Mesothelial cell of epicardium (in vitro differentiated cells): ENCODE measurements at regions not wholly inside any gene's neighbourhood (a gene's known extent, or its start where the extent isn't known, plus 50 kb on each side); places are given as distances from the start of the nearest gene placed in this dataset.
"Not testable (repeated sequence)": the region's sequence is repeated elsewhere in the genome, so short reads cannot be mapped to it uniquely, and the experiment has no call there.

Experiments
- DNase-seq, 2 experiments: peaks; one replicate each; pipeline ENCODE4 v3.0.0; 2021; ENCODE audit warnings: low spot score in 2 of 2; ENCODE audit not compliant: unreplicated experiment in 2 of 2
- H3K27ac Mint-ChIP-seq: 2 replicates; pipeline ENCODE4 v1.8.0; 2021; ENCODE audit warnings: mixed read lengths
- H3K27me3 Mint-ChIP-seq: 2 replicates; pipeline ENCODE4 v1.8.0; 2021; ENCODE audit warnings: low read depth, mixed read lengths
- H3K36me3 Mint-ChIP-seq: 2 replicates; pipeline ENCODE4 v1.8.0; 2021; ENCODE audit warnings: mixed read lengths
- H3K4me1 Mint-ChIP-seq: 2 replicates; pipeline ENCODE4 v1.8.0; 2021; ENCODE audit warnings: mixed read lengths
- H3K4me3 Mint-ChIP-seq: 2 replicates; pipeline ENCODE4 v1.8.0; 2021; ENCODE audit warnings: mild to moderate bottlenecking, moderate library complexity, mixed read lengths
- H3K9me3 Mint-ChIP-seq: 2 replicates; pipeline ENCODE4 v1.8.0; 2021; ENCODE audit warnings: mixed read lengths
- CTCF ChIP-seq: fragments of 200-600 bp; sonication (generic); IDR thresholded peaks from one replicate; pipeline ENCODE4 v1.5.0; 2021; ENCODE audit warnings: antibody characterized with exemption; ENCODE audit not compliant: unreplicated experiment

DNA sequence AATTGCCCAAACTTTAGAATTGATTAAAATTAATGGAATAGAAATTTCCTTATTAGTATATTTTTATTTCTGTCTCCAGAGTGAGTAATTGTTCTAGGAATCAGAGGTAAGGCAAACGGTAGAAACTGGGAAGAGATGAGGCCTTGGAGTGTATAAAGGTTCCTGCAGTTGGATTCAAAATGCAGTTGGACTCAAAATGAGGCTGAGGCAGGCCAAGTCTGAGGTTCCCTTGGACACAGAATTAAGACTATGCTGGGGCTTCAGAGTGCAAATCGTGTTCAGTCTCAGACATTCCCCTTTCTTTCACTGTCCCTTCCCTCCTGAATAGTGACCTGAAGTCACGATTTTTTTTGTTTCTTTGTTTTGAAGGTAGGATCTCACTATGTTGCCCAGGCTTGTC is 746.9 kb upstream of the NRXN1 start:
- Mint-ChIP-seq H3K4me3 (no peak overlapping the region), H3K27ac (no peak overlapping the region), H3K4me1 (peaks cover 2% of the 10 kb centered on the region), H3K27me3 (no peaks in the 10 kb centered on the region), H3K36me3 (no peaks in the 10 kb centered on the region), H3K9me3 (peaks cover 10% of the 10 kb centered on the region)
- DNase-seq: no peak
- TF ChIP-seq CTCF: no peak

- not testable (repeated sequence) for H3K27ac Mint-ChIP-seq, H3K4me3 Mint-ChIP-seq, H3K36me3 Mint-ChIP-seq, DNase-seq, H3K4me1 Mint-ChIP-seq, H3K27me3 Mint-ChIP-seq
- peaks cover 39% of the 10 kb centered on the region for H3K9me3 Mint-ChIP-seq
These were observed 742.7 kb upstream of the NRXN1 start for GRCh38 chr2:51774606-51775005.

DNA sequence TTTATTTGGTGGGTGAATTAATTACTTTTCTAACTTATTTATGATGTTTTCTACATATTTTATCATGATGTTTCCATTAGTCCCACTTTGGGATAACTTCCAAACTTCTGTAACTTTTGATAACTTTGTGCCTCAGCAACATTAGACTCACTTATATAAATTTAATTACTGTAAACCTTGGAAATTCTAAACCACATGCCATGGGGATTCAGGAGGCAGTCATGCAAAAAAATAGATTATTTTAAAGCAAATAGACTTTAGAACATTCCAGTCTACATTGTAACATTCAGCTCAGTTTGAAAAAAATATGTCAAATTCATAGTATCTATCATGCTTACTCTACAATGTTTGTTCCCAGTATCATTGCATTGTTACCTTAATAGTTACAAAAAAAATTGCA is 728.5 kb upstream of the NRXN1 start:
- Mint-ChIP-seq H3K36me3 (no peaks in the 10 kb centered on the region), H3K4me1 (no peaks in the 10 kb centered on the region), H3K4me3 (no peak overlapping the region), H3K9me3 (no peaks in the 10 kb centered on the region), H3K27me3 (peaks cover 3% of the 10 kb centered on the region), H3K27ac (no peak overlapping the region)
- no peak for DNase-seq
- no peak for TF ChIP-seq CTCF

DNA sequence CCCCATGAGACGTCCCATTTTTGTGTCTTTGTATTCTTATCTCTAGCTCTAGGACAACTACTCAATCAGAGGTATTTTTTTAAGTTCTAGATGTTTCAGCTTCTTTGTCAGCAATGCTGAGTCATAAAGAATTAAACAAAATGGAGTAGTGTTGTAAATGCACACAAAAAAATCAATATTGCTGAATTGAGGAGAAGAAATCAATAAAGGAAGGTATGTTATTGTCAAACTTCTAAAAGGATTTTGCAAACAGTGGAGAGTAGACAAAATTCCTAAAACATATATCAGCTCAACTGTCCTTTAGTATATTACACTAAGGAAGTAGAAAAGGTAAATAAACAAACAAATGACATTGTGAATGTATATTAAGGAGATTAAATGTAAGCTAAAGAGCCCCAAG is 726.1 kb upstream of the NRXN1 start:
- no peak for DNase-seq
- Mint-ChIP-seq H3K27ac (no peak overlapping the region), H3K9me3 (no peaks in the 10 kb centered on the region), H3K36me3 (no peaks in the 10 kb centered on the region), H3K4me1 (no peaks in the 10 kb centered on the region), H3K4me3 (no peak overlapping the region), H3K27me3 (peaks cover 9% of the 10 kb centered on the region)
- no peak for TF ChIP-seq CTCF

GRCh38 chr2:51734115-51734514 is 702.2 kb upstream of the NRXN1 start:
- Mint-ChIP-seq H3K4me1 (no peaks in the 10 kb centered on the region), H3K36me3 (no peaks in the 10 kb centered on the region), H3K9me3 (peaks cover 7% of the 10 kb centered on the region), H3K4me3 (no peak overlapping the region), H3K27ac (no peak overlapping the region), H3K27me3 (no peaks in the 10 kb centered on the region)
- TF ChIP-seq CTCF: no peak
- DNase-seq: no peak

DNA sequence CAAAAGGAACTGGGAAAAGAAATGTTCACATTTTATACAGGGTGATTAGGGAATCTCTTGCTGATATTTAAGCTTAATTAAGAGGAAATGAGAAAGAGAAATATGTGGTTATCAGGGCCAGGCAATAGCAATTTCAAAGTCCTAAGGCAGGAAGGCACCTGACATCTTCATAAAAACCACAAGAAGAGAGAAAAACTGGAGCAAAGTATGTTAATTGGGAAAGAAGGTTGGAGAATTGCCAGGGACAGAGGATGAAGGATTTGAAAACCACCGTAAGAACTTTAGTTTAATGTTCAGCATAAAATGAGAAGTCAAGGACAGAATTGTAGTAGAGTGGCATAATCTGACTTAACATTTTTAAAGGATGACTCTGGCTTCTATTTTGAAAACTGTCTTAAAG is 691.8 kb upstream of the NRXN1 start:
- H3K4me1 Mint-ChIP-seq: peaks cover 2% of the 10 kb centered on the region
- H3K27ac Mint-ChIP-seq: no peak overlapping the region
- no peaks in the 10 kb centered on the region for H3K36me3 Mint-ChIP-seq
- TF ChIP-seq CTCF: no peak
- H3K9me3 Mint-ChIP-seq: no peaks in the 10 kb centered on the region
- H3K4me3 Mint-ChIP-seq: no peak overlapping the region
- no peaks in the 10 kb centered on the region for H3K27me3 Mint-ChIP-seq
- DNase-seq: no peak
